ENCODE measurements at regions not wholly inside any gene's neighbourhood (a gene's known extent, or its start where the extent isn't known, plus 50 kb on each side); places are given as distances from the start of the nearest gene placed in this dataset.

- Histone ChIP-seq H3K14ac (ENCODE audit: low read length) (no peak overlapping the region), H3K9ac (ENCODE audit: low read depth, low read length, poor library complexity) (no peak overlapping the region), H3K4me3 (ENCODE audit: low read length in 2 of 2) (no peak overlapping the region), H2AFZ (ENCODE audit: low read length) (no peak overlapping the region), H3K27me3 (ENCODE audit: control insufficient read depth in 3 of 3, insufficient read depth in 3 of 3, low read depth in 1 of 3, low read length in 3 of 3) (no peaks in the 10 kb centered on the region), H2BK15ac (ENCODE audit: low read length) (no peak overlapping the region), H2AK5ac (ENCODE audit: low read depth, low read length) (no peak overlapping the region), H3K9me3 (replicated peaks in 1 of 2; ENCODE audit: control insufficient read depth in 2 of 2, insufficient read depth in 1 of 2, low read depth in 1 of 2, low read length in 2 of 2) (no peaks in the 10 kb centered on the region), H3K4me2 (ENCODE audit: insufficient read depth, low read length, poor library complexity, severe bottlenecking) (no peak overlapping the region), H2BK5ac (ENCODE audit: low read length) (no peak overlapping the region), H3K27ac (replicated peaks; ENCODE audit: low read length) (no peak overlapping the region), H2BK12ac (ENCODE audit: low read length) (no peak overlapping the region), H3K4ac (ENCODE audit: low read length) (no peak overlapping the region), H3K36me3 (replicated peaks in 1 of 2; ENCODE audit: control insufficient read depth in 2 of 2, insufficient read depth in 2 of 2, low read length in 2 of 2) (no peaks in the 10 kb centered on the region), H4K8ac (ENCODE audit: low read depth, low read length) (no peak overlapping the region), H3K23ac (ENCODE audit: low read depth, low read length, poor library complexity) (no peak overlapping the region), H2BK120ac (ENCODE audit: low read depth, low read length) (no peak overlapping the region), H4K91ac (ENCODE audit: low read depth, low read length, poor library complexity) (no peak overlapping the region), H3K79me1 (ENCODE audit: low read depth, low read length) (no peaks in the 10 kb centered on the region), H3K4me1 (ENCODE audit: control insufficient read depth in 2 of 2, insufficient read depth in 1 of 2, low read depth in 1 of 2, low read length in 2 of 2) (no peaks in the 10 kb centered on the region), H3K18ac (ENCODE audit: low read length) (no peak overlapping the region)
- no peak for DNase-seq (ENCODE audit: low spot score)
- no CpG with 5 or more reads among the region's 4 CpGs for WGBS, 2 donors (ENCODE audit: extremely low coverage in 2 of 2, insufficient read length in 2 of 2, insufficient replicate concordance in 1 of 2)
Observed at GRCh38 chr3:99576904-99577559, 61.4 kb upstream of the COL8A1 start.

DNA sequence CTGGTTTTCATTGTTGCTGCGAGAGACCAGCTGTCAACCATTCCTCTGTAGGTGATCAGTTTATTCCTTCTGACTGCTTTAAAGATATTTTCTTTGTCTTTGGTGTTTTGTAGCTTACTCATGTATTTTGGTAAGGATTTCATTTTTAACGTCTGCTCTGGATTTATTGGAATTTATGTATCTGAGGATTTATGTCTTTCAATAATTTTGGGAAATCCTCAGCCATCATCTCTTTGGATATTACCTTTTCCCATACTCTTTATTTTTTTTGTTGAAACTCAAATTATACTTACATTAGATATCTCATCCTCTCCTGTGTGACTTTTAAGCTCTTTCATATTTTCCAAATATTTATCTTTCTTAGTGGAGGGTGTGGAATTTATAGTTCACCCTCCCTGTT, 62.7 kb upstream of the COL8A1 start:
- Histone ChIP-seq H3K27me3 (ENCODE audit: control insufficient read depth in 3 of 3, insufficient read depth in 3 of 3, low read depth in 1 of 3, low read length in 3 of 3) (no peaks in the 10 kb centered on the region), H2BK5ac (ENCODE audit: low read length) (no peak overlapping the region), H3K4ac (ENCODE audit: low read length) (no peak overlapping the region), H2AK5ac (ENCODE audit: low read depth, low read length) (no peak overlapping the region), H2BK15ac (ENCODE audit: low read length) (no peak overlapping the region), H2BK12ac (ENCODE audit: low read length) (no peak overlapping the region), H3K4me1 (ENCODE audit: control insufficient read depth in 2 of 2, insufficient read depth in 1 of 2, low read depth in 1 of 2, low read length in 2 of 2) (no peaks in the 10 kb centered on the region), H3K18ac (ENCODE audit: low read length) (no peak overlapping the region), H3K79me1 (ENCODE audit: low read depth, low read length) (no peaks in the 10 kb centered on the region), H3K4me3 (ENCODE audit: low read length in 2 of 2) (no peak overlapping the region), H2BK120ac (ENCODE audit: low read depth, low read length) (no peak overlapping the region), H4K91ac (ENCODE audit: low read depth, low read length, poor library complexity) (no peak overlapping the region), H3K27ac (replicated peaks; ENCODE audit: low read length) (no peak overlapping the region), H2AFZ (ENCODE audit: low read length) (no peak overlapping the region), H4K8ac (ENCODE audit: low read depth, low read length) (no peak overlapping the region), H3K4me2 (ENCODE audit: insufficient read depth, low read length, poor library complexity, severe bottlenecking) (no peak overlapping the region), H3K9me3 (replicated peaks in 1 of 2; ENCODE audit: control insufficient read depth in 2 of 2, insufficient read depth in 1 of 2, low read depth in 1 of 2, low read length in 2 of 2) (no peaks in the 10 kb centered on the region), H3K23ac (ENCODE audit: low read depth, low read length, poor library complexity) (no peak overlapping the region), H3K9ac (ENCODE audit: low read depth, low read length, poor library complexity) (no peak overlapping the region), H3K14ac (ENCODE audit: low read length) (no peak overlapping the region), H3K36me3 (replicated peaks in 1 of 2; ENCODE audit: control insufficient read depth in 2 of 2, insufficient read depth in 2 of 2, low read length in 2 of 2) (no peaks in the 10 kb centered on the region)
- DNase-seq (ENCODE audit: low spot score): no peak
- WGBS, 2 donors (ENCODE audit: extremely low coverage in 2 of 2, insufficient read length in 2 of 2, insufficient replicate concordance in 1 of 2): no CpG with 5 or more reads among the region's 2 CpGs

GRCh38 chr3:99570061-99570460, 68.3 kb upstream of the COL8A1 start:
- no peak overlapping the region for H2AK5ac ChIP-seq (ENCODE audit: low read depth, low read length)
- no peak overlapping the region for H2BK15ac ChIP-seq (ENCODE audit: low read length)
- no peaks in the 10 kb centered on the region for H3K9me3 ChIP-seq (replicated peaks in 1 of 2; ENCODE audit: control insufficient read depth in 2 of 2, insufficient read depth in 1 of 2, low read depth in 1 of 2, low read length in 2 of 2)
- H3K14ac ChIP-seq (ENCODE audit: low read length): no peak overlapping the region
- H3K36me3 ChIP-seq (replicated peaks in 1 of 2; ENCODE audit: control insufficient read depth in 2 of 2, insufficient read depth in 2 of 2, low read length in 2 of 2): no peaks in the 10 kb centered on the region
- no peak overlapping the region for H3K4me3 ChIP-seq (ENCODE audit: low read length in 2 of 2)
- no peaks in the 10 kb centered on the region for H3K4me1 ChIP-seq (ENCODE audit: control insufficient read depth in 2 of 2, insufficient read depth in 1 of 2, low read depth in 1 of 2, low read length in 2 of 2)
- no CpG with 5 or more reads among the region's 1 CpG for WGBS, 2 donors (ENCODE audit: extremely low coverage in 2 of 2, insufficient read length in 2 of 2, insufficient replicate concordance in 1 of 2)
- no peak overlapping the region for H3K27ac ChIP-seq (replicated peaks; ENCODE audit: low read length)
- H3K27me3 ChIP-seq (ENCODE audit: control insufficient read depth in 3 of 3, insufficient read depth in 3 of 3, low read depth in 1 of 3, low read length in 3 of 3): no peaks in the 10 kb centered on the region
- H3K4ac ChIP-seq (ENCODE audit: low read length): no peak overlapping the region
- no peak overlapping the region for H2BK12ac ChIP-seq (ENCODE audit: low read length)
- H2AFZ ChIP-seq (ENCODE audit: low read length): no peak overlapping the region
- H2BK5ac ChIP-seq (ENCODE audit: low read length): no peak overlapping the region
- no peaks in the 10 kb centered on the region for H3K79me1 ChIP-seq (ENCODE audit: low read depth, low read length)
- H3K9ac ChIP-seq (ENCODE audit: low read depth, low read length, poor library complexity): no peak overlapping the region
- H4K91ac ChIP-seq (ENCODE audit: low read depth, low read length, poor library complexity): no peak overlapping the region
- H3K4me2 ChIP-seq (ENCODE audit: insufficient read depth, low read length, poor library complexity, severe bottlenecking): no peak overlapping the region
- H3K18ac ChIP-seq (ENCODE audit: low read length): no peak overlapping the region
- no peak for DNase-seq (ENCODE audit: low spot score)
- H3K23ac ChIP-seq (ENCODE audit: low read depth, low read length, poor library complexity): no peak overlapping the region
- no peak overlapping the region for H2BK120ac ChIP-seq (ENCODE audit: low read depth, low read length)
- H4K8ac ChIP-seq (ENCODE audit: low read depth, low read length): no peak overlapping the region

GRCh38 chr3:99568663-99569335, 69.6 kb upstream of the COL8A1 start:
- Histone ChIP-seq H2BK5ac (ENCODE audit: low read length) (no peak overlapping the region), H2BK12ac (ENCODE audit: low read length) (no peak overlapping the region), H3K36me3 (replicated peaks in 1 of 2; ENCODE audit: control insufficient read depth in 2 of 2, insufficient read depth in 2 of 2, low read length in 2 of 2) (no peaks in the 10 kb centered on the region), H3K18ac (ENCODE audit: low read length) (no peak overlapping the region), H2BK15ac (ENCODE audit: low read length) (no peak overlapping the region), H3K4me2 (ENCODE audit: insufficient read depth, low read length, poor library complexity, severe bottlenecking) (no peak overlapping the region), H3K79me1 (ENCODE audit: low read depth, low read length) (no peaks in the 10 kb centered on the region), H3K4me1 (ENCODE audit: control insufficient read depth in 2 of 2, insufficient read depth in 1 of 2, low read depth in 1 of 2, low read length in 2 of 2) (no peaks in the 10 kb centered on the region), H3K9me3 (replicated peaks in 1 of 2; ENCODE audit: control insufficient read depth in 2 of 2, insufficient read depth in 1 of 2, low read depth in 1 of 2, low read length in 2 of 2) (no peaks in the 10 kb centered on the region), H4K91ac (ENCODE audit: low read depth, low read length, poor library complexity) (no peak overlapping the region), H3K23ac (ENCODE audit: low read depth, low read length, poor library complexity) (no peak overlapping the region), H3K4me3 (ENCODE audit: low read length in 2 of 2) (no peak overlapping the region), H2AFZ (ENCODE audit: low read length) (no peak overlapping the region), H3K14ac (ENCODE audit: low read length) (no peak overlapping the region), H3K27me3 (ENCODE audit: control insufficient read depth in 3 of 3, insufficient read depth in 3 of 3, low read depth in 1 of 3, low read length in 3 of 3) (no peaks in the 10 kb centered on the region), H2AK5ac (ENCODE audit: low read depth, low read length) (no peak overlapping the region), H2BK120ac (ENCODE audit: low read depth, low read length) (no peak overlapping the region), H3K9ac (ENCODE audit: low read depth, low read length, poor library complexity) (no peak overlapping the region), H4K8ac (ENCODE audit: low read depth, low read length) (no peak overlapping the region), H3K27ac (replicated peaks; ENCODE audit: low read length) (no peak overlapping the region), H3K4ac (ENCODE audit: low read length) (no peak overlapping the region)
- WGBS, 2 donors (ENCODE audit: extremely low coverage in 2 of 2, insufficient read length in 2 of 2, insufficient replicate concordance in 1 of 2): no CpG with 5 or more reads among the region's 1 CpG
- DNase-seq (ENCODE audit: low spot score): no peak
